GM21526 (cell line): ENCODE measurements at regions not wholly inside any gene's neighbourhood (a gene's known extent, or its start where the extent isn't known, plus 50 kb on each side); places are given as distances from the start of the nearest gene placed in this dataset.

Source experiments
- ATAC-seq: cut with Tn5 transposase; IDR thresholded peaks from one replicate; pipeline ENCODE4 v1.9.1; 2021; ENCODE audit warnings: moderate library complexity; ENCODE audit not compliant: unreplicated experiment, low FRiP score

GRCh38 chr9:109830545-109830944, 50.5 kb downstream of the PALM2AKAP2 start:
- no peak for ATAC-seq

DNA sequence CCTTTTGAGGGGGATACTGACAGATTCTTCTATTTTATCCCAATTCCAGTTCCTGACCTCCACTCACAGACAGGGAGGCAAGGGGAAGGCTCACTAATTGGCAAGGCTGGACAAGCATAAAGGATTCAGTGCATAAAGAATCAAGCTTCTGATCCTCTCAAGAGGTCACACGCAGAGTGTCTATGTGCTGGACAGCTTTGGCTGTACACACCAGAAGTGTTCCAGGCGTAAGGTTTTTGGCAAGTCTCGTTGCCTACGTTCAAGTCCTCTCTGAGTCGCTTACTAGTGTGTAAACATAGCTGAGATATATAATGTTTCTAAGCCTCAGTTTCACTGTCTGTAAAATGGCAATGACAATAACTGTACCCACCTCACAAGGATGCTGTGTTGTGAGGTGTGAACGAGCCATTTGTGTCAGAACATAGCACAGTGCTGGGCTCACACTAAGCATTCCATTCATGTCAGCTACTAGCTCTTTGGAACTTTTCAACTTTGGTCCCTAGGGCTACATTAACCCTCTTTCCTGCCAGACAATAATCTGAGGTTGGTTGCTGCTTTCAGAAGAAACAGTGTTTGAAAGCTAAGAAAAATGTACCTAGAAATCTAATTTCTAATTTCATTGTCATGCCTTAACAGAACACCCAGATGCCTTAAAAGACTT, 52.1 kb downstream of the PALM2AKAP2 start:
- ATAC-seq, result no peak

GRCh38 chr9:109834855-109835254, 54.9 kb downstream of the PALM2AKAP2 start:
- no peak for ATAC-seq

GRCh38 chr9:109843641-109844040, 63.6 kb downstream of the PALM2AKAP2 start:
- ATAC-seq, result no peak

DNA sequence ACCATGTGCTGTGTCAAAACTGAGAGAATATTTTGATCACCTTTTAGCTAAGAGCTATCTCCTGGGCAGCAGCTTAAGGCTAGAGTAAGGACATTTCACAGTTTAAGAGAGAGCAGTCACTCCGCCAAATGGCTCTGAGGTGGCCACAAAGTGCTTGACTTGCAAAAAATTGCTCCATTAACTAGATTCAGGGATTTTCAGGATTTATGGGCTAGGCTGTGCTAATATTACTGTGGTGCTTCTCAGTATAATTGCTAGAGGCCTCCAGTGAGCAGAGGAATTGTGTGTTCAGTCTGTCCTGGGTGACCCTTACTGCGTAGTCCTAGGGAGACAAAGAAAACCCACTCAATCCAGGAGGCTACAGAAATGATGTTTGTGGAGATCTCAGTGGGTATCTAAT, 65.2 kb downstream of the PALM2AKAP2 start:
- ATAC-seq, result no peak

GRCh38 chr9:109846776-109847175, 66.8 kb downstream of the PALM2AKAP2 start:
- ATAC-seq, result no peak

DNA sequence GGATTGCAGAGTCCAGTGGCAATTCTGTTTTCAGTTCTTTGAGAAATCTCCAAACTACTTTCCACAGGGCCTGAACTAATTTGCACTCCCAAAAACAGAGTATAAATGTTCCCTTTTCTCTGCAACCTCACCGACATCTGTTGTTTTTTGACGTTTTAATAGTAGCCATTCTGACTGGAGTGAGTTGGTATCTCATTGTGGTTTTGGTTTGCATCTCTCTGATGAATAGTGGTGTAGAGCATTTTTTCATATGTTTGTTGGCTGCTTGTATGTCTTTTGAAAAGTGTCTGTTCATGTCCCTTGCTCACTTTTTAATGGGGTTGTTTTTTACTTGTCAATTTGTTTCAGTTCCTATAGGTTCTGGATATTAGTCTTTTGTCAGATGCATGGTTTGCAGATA, 72.6 kb downstream of the PALM2AKAP2 start:
- no peak for ATAC-seq

GRCh38 chr9:109855540-109855939, 75.5 kb downstream of the PALM2AKAP2 start:
- no peak for ATAC-seq

DNA sequence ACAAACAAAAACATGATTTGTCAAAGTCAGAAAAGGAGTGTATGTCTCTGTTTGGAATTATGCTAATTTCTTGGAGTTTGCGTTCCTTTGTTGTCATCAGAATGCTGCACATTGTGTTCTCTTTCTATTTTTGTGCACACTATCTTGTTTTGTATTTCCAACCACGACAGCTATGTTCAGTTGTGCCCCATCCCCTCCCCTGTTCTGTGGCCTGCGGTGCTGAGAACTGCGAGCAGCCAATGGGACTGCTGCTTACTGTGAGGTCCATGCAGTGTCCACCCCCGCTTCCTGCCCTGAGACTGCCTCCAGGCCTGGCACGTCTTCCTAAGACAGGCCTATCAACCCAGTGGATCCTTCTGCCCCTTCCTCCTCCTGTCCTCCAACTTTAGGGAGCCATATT, 76.8 kb downstream of the PALM2AKAP2 start:
- ATAC-seq, result no peak

GRCh38 chr9:109857336-109857735, 77.3 kb downstream of the PALM2AKAP2 start:
- ATAC-seq, result no peak

GRCh38 chr9:109859447-109859846, 79.4 kb downstream of the PALM2AKAP2 start:
- no peak for ATAC-seq

DNA sequence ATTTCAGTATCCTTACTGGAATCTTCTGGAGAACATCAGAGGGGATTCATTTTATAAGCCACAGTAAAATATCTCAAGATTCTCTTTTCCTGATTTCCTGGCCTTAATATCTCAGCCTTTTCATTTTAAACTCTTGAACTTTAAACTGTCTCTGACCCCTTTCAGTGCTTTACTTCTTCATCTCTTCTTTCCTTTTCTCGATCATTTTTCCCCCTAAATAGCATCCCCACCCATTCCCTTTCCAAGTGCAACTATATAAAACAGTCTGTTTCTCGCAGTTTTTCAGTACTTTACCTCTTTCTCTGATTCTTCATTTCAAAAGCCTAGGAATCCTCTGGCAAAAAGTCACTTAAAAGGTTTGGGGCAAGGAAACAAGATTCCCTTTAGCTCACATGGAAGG, 80.5 kb downstream of the PALM2AKAP2 start:
- ATAC-seq, result no peak

DNA sequence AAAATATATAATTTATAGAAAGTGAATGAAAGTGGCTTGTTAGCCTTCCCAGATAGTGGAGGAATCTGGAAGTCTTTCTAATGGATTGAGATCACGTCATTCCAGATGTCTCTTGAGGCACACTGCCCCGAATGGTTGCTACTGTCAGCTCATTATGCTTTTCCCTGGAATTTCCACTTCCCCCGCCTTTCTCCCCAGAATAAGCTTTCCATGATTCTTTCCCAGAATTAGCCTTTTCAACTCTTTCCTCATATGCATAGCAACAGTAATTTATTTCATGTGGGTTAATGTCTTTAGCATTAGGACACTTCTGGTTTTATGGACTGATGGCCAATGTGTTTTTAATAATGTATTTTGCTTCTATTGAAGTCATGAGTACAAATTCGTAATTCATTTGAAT, 81.5 kb downstream of the PALM2AKAP2 start:
- ATAC-seq, result no peak

DNA sequence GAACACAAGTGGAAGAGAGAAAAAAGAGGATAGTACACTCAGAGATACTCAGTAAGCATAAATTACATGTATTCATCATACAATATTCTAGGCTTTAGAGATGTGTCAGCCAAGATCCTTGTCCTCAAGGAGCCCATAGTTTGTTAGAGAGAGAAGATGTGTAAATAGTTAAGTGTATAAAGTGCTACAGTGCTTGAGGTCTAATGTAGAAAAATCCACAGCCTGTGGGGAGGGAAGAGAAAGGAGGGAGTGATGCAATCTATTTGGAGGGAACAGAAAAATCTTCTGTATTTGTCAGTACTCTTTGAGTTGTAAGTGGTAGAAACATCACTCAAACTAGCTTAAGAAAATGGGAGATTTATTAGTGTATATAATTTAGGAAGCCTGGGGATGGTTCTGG, 81.9 kb downstream of the PALM2AKAP2 start:
- ATAC-seq, result no peak

DNA sequence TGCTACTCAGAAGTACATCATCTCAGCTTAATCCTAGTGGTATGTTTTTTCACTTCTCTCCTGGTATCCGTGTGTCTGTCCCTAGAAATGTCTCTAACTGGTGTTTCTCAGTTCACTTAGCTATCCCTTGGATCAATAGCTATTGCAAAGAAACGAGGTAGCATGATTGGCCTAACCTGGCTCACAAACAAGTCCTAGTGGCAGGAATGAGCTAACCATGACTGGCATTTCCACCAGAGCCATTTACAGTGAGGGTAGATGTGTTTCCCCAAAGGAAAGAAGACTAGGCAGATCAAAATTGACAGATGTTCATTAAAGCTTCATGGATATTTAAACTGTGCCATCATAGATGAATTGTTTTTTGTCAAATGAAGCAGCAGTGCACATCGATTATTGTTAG, 82.5 kb downstream of the PALM2AKAP2 start:
- ATAC-seq, result no peak

GRCh38 chr9:109863961-109864360, 84.0 kb downstream of the PALM2AKAP2 start:
- no peak for ATAC-seq

GRCh38 chr9:109865521-109865920, 85.5 kb downstream of the PALM2AKAP2 start:
- no peak for ATAC-seq

- ATAC-seq, result no peak
These were observed 88.2 kb downstream of the PALM2AKAP2 start for GRCh38 chr9:109868207-109868606.

DNA sequence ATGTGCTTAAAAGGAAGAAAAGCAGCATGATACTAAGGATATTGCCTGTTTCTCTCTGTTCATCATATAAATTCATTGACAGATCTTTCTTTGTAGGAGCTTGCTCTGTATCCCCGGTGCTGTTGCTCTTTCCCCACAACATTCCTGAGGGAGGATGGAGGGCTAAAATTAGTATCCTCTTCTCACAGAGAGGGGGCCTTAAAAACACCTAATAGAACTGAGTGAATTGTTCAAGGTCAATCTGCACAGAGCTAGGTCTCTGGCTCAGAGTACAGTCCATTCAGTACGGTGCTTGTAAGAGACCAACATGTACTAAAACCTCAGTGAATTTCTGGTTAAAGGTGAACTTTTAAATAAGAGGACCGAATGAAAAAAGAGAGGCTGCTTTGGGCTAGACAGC, 88.7 kb downstream of the PALM2AKAP2 start:
- no peak for ATAC-seq

GRCh38 chr9:109870365-109870764, 90.4 kb downstream of the PALM2AKAP2 start:
- ATAC-seq, result no peak

- ATAC-seq, result no peak
These were observed 92.9 kb downstream of the PALM2AKAP2 start for GRCh38 chr9:109872901-109873300.

- ATAC-seq, result no peak
These were observed 95.6 kb downstream of the PALM2AKAP2 start for GRCh38 chr9:109875495-109876129.
